Neural cell (in vitro differentiated cells): ENCODE measurements at regions not wholly inside any gene's neighbourhood (a gene's known extent, or its start where the extent isn't known, plus 50 kb on each side); places are given as distances from the start of the nearest gene placed in this dataset.

ENCODE experiments used
- H2AFZ ChIP-seq: fragments of 200-600, 300-800 bp; sonication (generic), shearing (Covaris generic); 2 replicates; pipeline ENCODE4 v1.6.0; 2014; ENCODE audit warnings: low read depth, mild to moderate bottlenecking, antibody characterized with exemption, low read length, moderate library complexity
- H3F3A ChIP-seq: fragments of 200-600 bp; shearing (Covaris generic); 2 replicates; pipeline ENCODE4 v1.6.1; 2016; ENCODE audit warnings: mild to moderate bottlenecking, moderate library complexity, mixed read lengths, antibody characterized with exemption, low read length; ENCODE audit not compliant: insufficient read depth, poor library complexity, severe bottlenecking
- H3K27ac ChIP-seq: fragments of 200-600, 300-800 bp; sonication (generic), shearing (Covaris generic); 2 replicates; pipeline ENCODE4 v1.5.1; 2014; ENCODE audit warnings: mild to moderate bottlenecking, low read length, moderate library complexity
- H3K27me3 ChIP-seq: fragments of 300-800, 200-600 bp; sonication (generic), shearing (Covaris generic); 2 replicates; pipeline ENCODE4 v1.6.0; 2014; ENCODE audit warnings: mild to moderate bottlenecking, low read depth, low read length, moderate library complexity; ENCODE audit not compliant: insufficient read depth
- H3K36me3 ChIP-seq: fragments of 300-800, 200-600 bp; sonication (generic), shearing (Covaris generic); 2 replicates; pipeline ENCODE4 v1.5.1; 2014; ENCODE audit warnings: mild to moderate bottlenecking, antibody characterized with exemption, low read length, moderate library complexity; ENCODE audit not compliant: insufficient read depth
- H3K4me2 ChIP-seq: fragments of 300-800, 200-600 bp; sonication (generic), shearing (Covaris generic); 2 replicates; pipeline ENCODE4 v1.6.0; 2014; ENCODE audit warnings: mild to moderate bottlenecking, low read length
- H3K4me3 ChIP-seq: fragments of 300-800, 200-600 bp; sonication (generic), shearing (Covaris generic); 2 replicates; pipeline ENCODE4 v1.5.1; 2014; ENCODE audit warnings: mild to moderate bottlenecking, low read length, moderate library complexity
- H3K79me2 ChIP-seq: fragments of 200-600 bp; shearing (Covaris generic); replicated peaks from 2 replicates; pipeline ENCODE4 v1.6.0; 2014; ENCODE audit warnings: mild to moderate bottlenecking, low read length, moderate library complexity; ENCODE audit not compliant: insufficient read depth
- H3K9ac ChIP-seq: fragments of 300-800, 200-600 bp; sonication (generic), shearing (Covaris generic); 2 replicates; pipeline ENCODE4 v1.6.1; 2016; ENCODE audit warnings: mild to moderate bottlenecking, low read length, mixed read lengths
- H3K9me2 ChIP-seq: fragments of 200-600 bp; shearing (Covaris generic); 2 replicates; pipeline ENCODE4 v1.6.1; 2016; ENCODE audit warnings: mild to moderate bottlenecking, low read length, mixed read lengths; ENCODE audit not compliant: insufficient read depth
- H3K9me3 ChIP-seq: fragments of 200-600, 300-800 bp; sonication (generic), shearing (Covaris generic); 2 replicates; pipeline ENCODE4 v1.6.1; 2016; ENCODE audit warnings: mild to moderate bottlenecking, mixed run types, low read length, moderate library complexity, mixed read lengths
- H4K20me1 ChIP-seq: fragments of 200-600 bp; shearing (Covaris generic); 2 replicates; pipeline ENCODE4 v1.6.1; 2016; ENCODE audit warnings: mild to moderate bottlenecking, mixed run types; ENCODE audit not compliant: insufficient read depth
- EP300 ChIP-seq: fragments of 450-650 bp; conservative IDR thresholded peaks from 2 replicates; pipeline ENCODE4 v1.6.1; 2014; ENCODE audit warnings: antibody characterized with exemption, mild to moderate bottlenecking, moderate library complexity; ENCODE audit not compliant: poor library complexity, severe bottlenecking
- EZH2 ChIP-seq: fragments of 200-600, 300-800 bp; shearing (Covaris generic), sonication (generic); IDR thresholded peaks from 2 replicates; pipeline ENCODE4 v1.6.1; 2014; ENCODE audit warnings: antibody characterized with exemption, low read length, borderline replicate concordance, mild to moderate bottlenecking; ENCODE audit not compliant: insufficient read depth, poor library complexity, severe bottlenecking
- MXI1 ChIP-seq: fragments of 450-650 bp; conservative IDR thresholded peaks from 2 replicates; pipeline ENCODE4 v1.6.1; 2014; ENCODE audit warnings: antibody characterized with exemption, mild to moderate bottlenecking; ENCODE audit not compliant: poor library complexity, severe bottlenecking
- POLR2AphosphoS5 ChIP-seq: IDR thresholded peaks from 2 replicates; pipeline ENCODE4 v1.6.1; 2012
- RAD21 ChIP-seq: fragments of 450-650 bp; conservative IDR thresholded peaks from 2 replicates; pipeline ENCODE4 v1.6.1; 2014; ENCODE audit warnings: antibody characterized with exemption, mild to moderate bottlenecking, moderate library complexity
- SMC3 ChIP-seq: fragments of 450-650 bp; conservative IDR thresholded peaks from 2 replicates; pipeline ENCODE4 v1.6.1; 2014; ENCODE audit warnings: antibody characterized with exemption, mild to moderate bottlenecking, moderate library complexity; ENCODE audit not compliant: poor library complexity
- TAF1 ChIP-seq: IDR thresholded peaks from 2 replicates; pipeline ENCODE4 v1.6.1; 2012; ENCODE audit warnings: low read depth
- TF ChIP-seq, protein P1 (sequence below): fragments of 450-650 bp; IDR thresholded peaks from 2 replicates; pipeline ENCODE4 v1.5.1; 2014; ENCODE audit warnings: antibody characterized with exemption, mild to moderate bottlenecking, moderate library complexity; ENCODE audit not compliant: poor library complexity, severe bottlenecking
- TF ChIP-seq, protein P2 (sequence below): IDR thresholded peaks from 2 replicates; pipeline ENCODE4 v1.6.1; 2012; ENCODE audit warnings: borderline replicate concordance

DNA sequence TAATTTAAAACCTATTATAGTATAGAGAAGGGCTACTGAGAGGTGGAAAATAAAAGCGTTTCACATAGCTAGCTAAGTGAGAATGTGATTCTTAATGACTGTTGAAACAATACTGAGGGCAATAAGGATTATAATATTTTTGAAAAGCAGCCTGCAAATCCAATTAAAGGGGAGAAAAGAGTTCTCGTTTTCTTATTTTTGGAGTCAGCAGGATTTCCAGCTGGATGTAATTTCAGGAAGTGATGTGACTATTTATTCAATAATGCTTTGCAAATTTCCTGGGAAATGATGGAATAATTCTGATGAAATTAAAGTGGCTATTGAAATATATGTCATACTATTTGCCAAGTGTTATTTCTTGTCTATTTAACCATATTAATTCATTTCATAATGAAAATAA, 279.1 kb downstream of the AEBP2 start:
- TF ChIP-seq EZH2 = no peak
- no peak for TF ChIP-seq RAD21
- TF ChIP-seq, protein P1, sequence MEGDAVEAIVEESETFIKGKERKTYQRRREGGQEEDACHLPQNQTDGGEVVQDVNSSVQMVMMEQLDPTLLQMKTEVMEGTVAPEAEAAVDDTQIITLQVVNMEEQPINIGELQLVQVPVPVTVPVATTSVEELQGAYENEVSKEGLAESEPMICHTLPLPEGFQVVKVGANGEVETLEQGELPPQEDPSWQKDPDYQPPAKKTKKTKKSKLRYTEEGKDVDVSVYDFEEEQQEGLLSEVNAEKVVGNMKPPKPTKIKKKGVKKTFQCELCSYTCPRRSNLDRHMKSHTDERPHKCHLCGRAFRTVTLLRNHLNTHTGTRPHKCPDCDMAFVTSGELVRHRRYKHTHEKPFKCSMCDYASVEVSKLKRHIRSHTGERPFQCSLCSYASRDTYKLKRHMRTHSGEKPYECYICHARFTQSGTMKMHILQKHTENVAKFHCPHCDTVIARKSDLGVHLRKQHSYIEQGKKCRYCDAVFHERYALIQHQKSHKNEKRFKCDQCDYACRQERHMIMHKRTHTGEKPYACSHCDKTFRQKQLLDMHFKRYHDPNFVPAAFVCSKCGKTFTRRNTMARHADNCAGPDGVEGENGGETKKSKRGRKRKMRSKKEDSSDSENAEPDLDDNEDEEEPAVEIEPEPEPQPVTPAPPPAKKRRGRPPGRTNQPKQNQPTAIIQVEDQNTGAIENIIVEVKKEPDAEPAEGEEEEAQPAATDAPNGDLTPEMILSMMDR = no peak
- TF ChIP-seq, protein P2, sequence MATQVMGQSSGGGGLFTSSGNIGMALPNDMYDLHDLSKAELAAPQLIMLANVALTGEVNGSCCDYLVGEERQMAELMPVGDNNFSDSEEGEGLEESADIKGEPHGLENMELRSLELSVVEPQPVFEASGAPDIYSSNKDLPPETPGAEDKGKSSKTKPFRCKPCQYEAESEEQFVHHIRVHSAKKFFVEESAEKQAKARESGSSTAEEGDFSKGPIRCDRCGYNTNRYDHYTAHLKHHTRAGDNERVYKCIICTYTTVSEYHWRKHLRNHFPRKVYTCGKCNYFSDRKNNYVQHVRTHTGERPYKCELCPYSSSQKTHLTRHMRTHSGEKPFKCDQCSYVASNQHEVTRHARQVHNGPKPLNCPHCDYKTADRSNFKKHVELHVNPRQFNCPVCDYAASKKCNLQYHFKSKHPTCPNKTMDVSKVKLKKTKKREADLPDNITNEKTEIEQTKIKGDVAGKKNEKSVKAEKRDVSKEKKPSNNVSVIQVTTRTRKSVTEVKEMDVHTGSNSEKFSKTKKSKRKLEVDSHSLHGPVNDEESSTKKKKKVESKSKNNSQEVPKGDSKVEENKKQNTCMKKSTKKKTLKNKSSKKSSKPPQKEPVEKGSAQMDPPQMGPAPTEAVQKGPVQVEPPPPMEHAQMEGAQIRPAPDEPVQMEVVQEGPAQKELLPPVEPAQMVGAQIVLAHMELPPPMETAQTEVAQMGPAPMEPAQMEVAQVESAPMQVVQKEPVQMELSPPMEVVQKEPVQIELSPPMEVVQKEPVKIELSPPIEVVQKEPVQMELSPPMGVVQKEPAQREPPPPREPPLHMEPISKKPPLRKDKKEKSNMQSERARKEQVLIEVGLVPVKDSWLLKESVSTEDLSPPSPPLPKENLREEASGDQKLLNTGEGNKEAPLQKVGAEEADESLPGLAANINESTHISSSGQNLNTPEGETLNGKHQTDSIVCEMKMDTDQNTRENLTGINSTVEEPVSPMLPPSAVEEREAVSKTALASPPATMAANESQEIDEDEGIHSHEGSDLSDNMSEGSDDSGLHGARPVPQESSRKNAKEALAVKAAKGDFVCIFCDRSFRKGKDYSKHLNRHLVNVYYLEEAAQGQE = no peak
- TF ChIP-seq EP300 = no peak
- TF ChIP-seq TAF1 = no peak
- TF ChIP-seq SMC3 = no peak
- no peak for TF ChIP-seq MXI1
- TF ChIP-seq POLR2AphosphoS5 = no peak
- Histone ChIP-seq H3K36me3 (no peaks in the 10 kb centered on the region), H3F3A (no peaks in the 10 kb centered on the region), H3K79me2 (no peaks in the 10 kb centered on the region), H3K4me2 (no peak overlapping the region), H3K27me3 (no peaks in the 10 kb centered on the region), H3K27ac (no peak overlapping the region), H3K9me2 (no peaks in the 10 kb centered on the region), H4K20me1 (no peaks in the 10 kb centered on the region), H2AFZ (no peak overlapping the region), H3K4me3 (no peak overlapping the region), H3K9me3 (no peaks in the 10 kb centered on the region), H3K9ac (no peak overlapping the region)

DNA sequence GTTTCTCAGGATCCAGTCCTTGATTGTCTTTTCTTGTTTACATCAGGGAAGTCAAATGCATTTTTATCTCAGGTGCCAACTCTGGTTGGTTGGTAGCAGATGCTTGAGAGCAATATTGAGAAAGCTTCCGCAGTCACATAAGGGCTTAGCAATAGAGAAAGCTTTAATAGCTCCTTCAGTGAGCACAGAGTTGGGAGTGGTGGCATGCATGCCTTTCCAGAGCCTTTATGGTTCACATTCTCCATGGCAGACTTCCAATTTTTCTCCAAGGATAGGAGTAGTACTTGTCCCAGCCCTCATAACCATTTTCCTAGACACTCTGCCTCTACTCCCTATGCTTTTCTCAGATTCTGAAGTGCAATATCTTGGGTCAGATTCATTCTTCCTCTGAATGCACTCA, 280.4 kb downstream of the AEBP2 start:
- Histone ChIP-seq H3K9me3 (no peaks in the 10 kb centered on the region), H2AFZ (no peak overlapping the region), H3K9ac (no peak overlapping the region), H3K79me2 (no peaks in the 10 kb centered on the region), H3F3A (no peaks in the 10 kb centered on the region), H3K27ac (no peak overlapping the region), H3K9me2 (no peaks in the 10 kb centered on the region), H3K27me3 (no peaks in the 10 kb centered on the region), H3K4me3 (no peak overlapping the region), H3K4me2 (no peak overlapping the region), H4K20me1 (no peaks in the 10 kb centered on the region), H3K36me3 (no peaks in the 10 kb centered on the region)
- TF ChIP-seq EP300 (no peak), SMC3 (no peak), TAF1 (no peak), POLR2AphosphoS5 (no peak), RAD21 (no peak), EZH2 (no peak), MXI1 (no peak)
- TF ChIP-seq, protein P1 = no peak
- TF ChIP-seq, protein P2 = no peak
